HG03039 (cell line): ENCODE measurements at regions not wholly inside any gene's neighbourhood (a gene's known extent, or its start where the extent isn't known, plus 50 kb on each side); places are given as distances from the start of the nearest gene placed in this dataset.
"Not testable (repeated sequence)": the region's sequence is repeated elsewhere in the genome, so short reads cannot be mapped to it uniquely, and the experiment has no call there.

Source experiments
- ATAC-seq: cut with Tn5 transposase; IDR thresholded peaks from one replicate; pipeline ENCODE4 v1.9.1; 2021; ENCODE audit warnings: mild to moderate bottlenecking, moderate library complexity; ENCODE audit not compliant: unreplicated experiment

- ATAC-seq = no peak
Measured at GRCh38 chr16:85449885-85450245, 163.3 kb upstream of the GSE1 start.

DNA sequence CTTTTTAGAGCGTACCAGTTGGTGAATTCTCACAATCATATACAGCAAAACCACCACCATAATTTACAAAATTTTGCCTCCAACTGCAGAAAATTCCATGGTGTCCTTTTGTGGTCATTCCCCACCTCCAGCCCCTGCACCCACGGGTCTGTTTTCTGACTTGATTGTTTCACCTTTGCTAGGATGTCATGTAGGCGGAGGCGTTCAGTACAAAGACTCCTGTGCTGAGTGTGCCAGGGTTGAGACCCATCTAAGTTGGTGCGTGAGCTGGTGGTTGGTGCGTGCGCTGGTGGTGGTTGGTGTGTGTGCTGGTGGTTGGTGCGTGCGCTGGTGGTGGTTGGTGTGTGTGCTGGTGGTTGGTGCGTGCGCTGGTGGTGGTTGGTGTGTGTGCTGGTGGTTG, 162.0 kb upstream of the GSE1 start:
- not testable (repeated sequence) for ATAC-seq

GRCh38 chr16:85451641-85452363, 161.3 kb upstream of the GSE1 start:
- ATAC-seq = no peak

DNA sequence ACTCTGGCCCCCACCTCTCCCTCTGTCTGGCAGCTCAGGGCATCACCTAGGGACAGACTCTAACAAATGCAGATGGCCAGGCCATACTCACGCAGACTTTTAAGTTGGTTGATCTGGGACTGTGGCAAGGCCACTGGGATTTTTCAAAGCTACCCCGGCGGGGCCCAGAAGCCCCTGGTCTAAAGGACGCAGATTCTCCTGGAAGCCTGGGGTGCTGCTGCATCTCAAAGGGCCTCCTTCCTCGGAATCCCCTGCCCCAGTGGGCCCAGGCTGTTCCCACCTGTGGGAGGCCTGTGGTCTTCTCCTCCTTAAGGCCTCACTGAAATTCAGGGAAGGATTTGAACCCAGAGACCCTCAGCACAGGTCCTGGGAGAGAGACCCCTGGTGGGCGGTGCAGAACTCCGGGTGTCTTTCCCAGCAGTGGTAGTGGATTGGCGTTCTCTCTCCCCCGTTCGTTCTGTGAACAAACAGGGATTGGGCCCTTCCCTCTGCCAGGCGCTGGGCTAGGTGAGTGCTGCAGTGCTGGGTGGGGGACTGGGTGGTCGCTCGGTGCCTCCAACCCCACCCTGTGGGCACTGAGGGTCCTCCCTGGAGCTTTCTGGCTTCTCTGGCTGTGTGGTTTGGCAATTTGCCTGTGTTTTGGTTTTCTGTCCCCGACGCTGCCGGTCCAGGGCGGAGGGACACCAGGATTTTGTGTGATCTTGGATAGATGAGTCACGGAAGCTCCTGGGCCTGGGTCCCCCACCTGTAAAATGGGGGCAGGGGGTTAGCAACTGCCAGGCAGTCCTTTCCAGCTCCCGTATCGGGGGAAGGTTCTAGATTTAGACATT, 160.5 kb upstream of the GSE1 start:
- no peak for ATAC-seq

GRCh38 chr16:85453194-85453678, 159.9 kb upstream of the GSE1 start:
- no peak for ATAC-seq

GRCh38 chr16:85453703-85454102, 159.4 kb upstream of the GSE1 start:
- ATAC-seq = no peak

- no peak for ATAC-seq
Measured at GRCh38 chr16:85454171-85454872, 158.8 kb upstream of the GSE1 start.

DNA sequence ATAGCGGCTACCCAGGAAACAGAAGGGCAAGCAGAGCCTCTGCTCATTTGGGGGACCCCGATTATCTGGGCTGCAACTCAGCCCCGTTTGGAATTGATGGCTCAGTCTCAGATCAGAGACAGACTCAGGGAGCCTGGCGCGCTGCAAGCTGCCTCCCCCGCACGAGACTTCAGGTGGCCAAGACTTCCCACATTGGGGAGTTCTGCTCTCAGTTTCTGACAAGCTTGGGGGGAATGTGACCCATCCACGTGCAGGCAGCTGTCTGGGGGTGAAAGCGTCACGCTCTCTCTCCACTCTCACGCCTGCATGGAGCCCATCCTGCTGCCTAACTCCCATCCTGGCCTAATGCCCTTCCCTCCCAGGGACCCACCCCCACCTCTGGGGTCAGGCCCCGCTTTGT, 157.6 kb upstream of the GSE1 start:
- ATAC-seq = no peak

DNA sequence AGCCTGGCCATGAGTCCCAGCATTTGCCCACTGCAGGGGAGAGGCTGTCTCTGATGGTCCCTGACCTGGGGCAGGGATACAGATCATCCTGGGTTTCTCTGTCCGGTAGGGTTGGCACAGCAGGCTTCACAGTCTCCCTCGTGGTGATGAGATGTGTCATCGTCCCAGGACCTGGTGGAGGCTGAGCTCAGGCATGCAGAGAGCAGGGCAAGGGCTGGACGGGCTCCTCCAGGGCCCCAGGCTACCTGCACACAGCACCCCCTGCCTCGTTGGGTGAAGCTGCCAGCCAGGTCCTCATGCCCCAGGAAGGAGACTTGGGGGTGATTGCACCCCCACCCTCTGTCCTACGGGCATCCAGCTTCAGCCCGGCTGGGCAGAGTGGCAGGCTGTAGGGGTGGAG, 155.8 kb upstream of the GSE1 start:
- no peak for ATAC-seq

- no peak for ATAC-seq
Measured at GRCh38 chr16:85458968-85459367, 154.2 kb upstream of the GSE1 start.

DNA sequence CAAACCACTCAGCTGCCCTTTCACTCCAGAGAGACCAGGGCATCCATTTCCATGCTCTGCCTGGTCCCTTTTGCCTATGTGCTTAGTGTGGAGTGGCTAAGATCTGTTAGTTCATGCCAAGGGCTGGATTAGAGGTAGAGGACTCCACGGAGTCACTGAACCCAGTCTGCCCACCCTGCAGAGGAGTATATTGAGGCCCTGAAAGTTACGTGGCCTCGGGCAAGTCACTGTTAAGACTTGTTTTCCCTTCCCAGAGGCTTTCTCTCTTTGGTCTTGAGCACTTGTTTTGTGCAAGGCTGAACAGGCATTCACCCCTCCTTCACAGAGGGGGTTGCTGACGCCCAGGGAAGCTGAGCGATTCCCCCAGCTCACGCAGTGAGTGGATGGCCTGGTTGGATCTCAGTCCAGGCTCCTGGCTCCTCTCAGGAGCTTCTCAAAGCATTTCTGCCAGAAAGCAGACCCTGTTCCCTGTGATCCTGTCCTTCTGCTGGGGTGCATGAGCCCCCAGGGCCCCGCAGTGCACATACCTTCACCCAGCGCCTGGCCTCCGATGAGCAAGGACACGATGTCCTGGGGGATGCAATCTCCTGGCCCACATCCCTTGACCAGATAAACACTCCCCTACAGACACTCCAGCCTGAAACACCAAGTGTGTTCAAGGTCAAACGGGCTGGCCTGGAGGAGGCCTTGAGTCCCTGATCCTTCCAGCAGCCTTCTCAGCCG, 153.4 kb upstream of the GSE1 start:
- no peak for ATAC-seq

GRCh38 chr16:85460252-85461021, 152.7 kb upstream of the GSE1 start:
- no peak for ATAC-seq

GRCh38 chr16:85461022-85461813, 151.9 kb upstream of the GSE1 start:
- no peak for ATAC-seq

- no peak for ATAC-seq
Measured at GRCh38 chr16:85461814-85462713, 151.1 kb upstream of the GSE1 start.

- no peak for ATAC-seq
Measured at GRCh38 chr16:85462714-85463611, 150.2 kb upstream of the GSE1 start.

GRCh38 chr16:85463672-85464382, 149.3 kb upstream of the GSE1 start:
- ATAC-seq = no peak
